Pancreas (tissue), 10 donors: ENCODE measurements at regions not wholly inside any gene's neighbourhood (a gene's known extent, or its start where the extent isn't known, plus 50 kb on each side); places are given as distances from the start of the nearest gene placed in this dataset.
"Not testable (repeated sequence)": the region's sequence is repeated elsewhere in the genome, so short reads cannot be mapped to it uniquely, and the experiment has no call there.

Source experiments
- ATAC-seq, 4 donors: fragments of 200-7000 bp; cut with Tn5 transposase; one replicate each; pipeline versions ENCODE4 v1.8.0 to v1.9.1; 2020; ENCODE audit warnings: mild to moderate bottlenecking in 4 of 4, moderate library complexity in 4 of 4
- DNase-seq, 6 donors: peaks; one replicate each; pipeline ENCODE4 v3.0.0-alpha.2; 2020
- FAIRE-seq: peaks from 2 replicates; lab custom pipeline; 2012; peaks lifted over from hg19 to GRCh38; lab: Jason Lieb, UNC
- H3K27ac ChIP-seq, 4 donors: fragments of 200-600 bp; sonication (generic); 1 replicate in 3 of 4; 2 replicates in 1 of 4; pipeline versions ENCODE4 v1.5.0 to v1.8.0; 2020
- H3K27me3 ChIP-seq, 4 donors: fragments of 200-600 bp; one replicate each; pipeline ENCODE4 v1.8.0; 2021
- H3K36me3 ChIP-seq, 3 donors: fragments of 200-600 bp; sonication (generic) in 1 of 3; one replicate each; pipeline versions ENCODE4 v1.5.0 to v1.8.0; 2020 to 2021
- H3K4me1 ChIP-seq, 3 donors: fragments of 200-600 bp; one replicate each; pipeline ENCODE4 v1.8.0; 2021
- H3K4me3 ChIP-seq, 4 donors: fragments of 200-600 bp; sonication (generic) in 2 of 4; one replicate each; pipeline versions ENCODE4 v1.5.0 to v1.8.0; 2020 to 2021
- H3K9me3 ChIP-seq, 4 donors: fragments of 200-600 bp; one replicate each; pipeline ENCODE4 v1.8.0; 2021
- WGBS, 2 donors: extraction: QIAGEN DNeasy Blood & Tissue Kit; methylation state at CpG; one replicate each; pipeline ENCODE4 v1.1.7; 2013; 5-methylcytosine and 5-hydroxymethylcytosine counted together
- intact Hi-C, 3 donors: fragments of 100-400 bp; cut with DNase I; formaldehyde crosslinking; loops; one replicate each; pipeline versions ENCODE4 v1.11.1 to v1.14.2; 2022
- TF ChIP-seq, protein P1 (sequence below), 4 donors: fragments of 200-600 bp; sonication (generic) in 3 of 4; IDR thresholded peaks; one replicate each; pipeline versions ENCODE4 v1.5.0 to v1.8.0; 2021; ENCODE audit warnings: antibody characterized with exemption in 4 of 4
- donor health status: healthy with polysubstance abuse.
- donor health status: DM: no; HTN: no; CAD: no; lungs with moderate emphysema.
- donor health status: DM: no; HTN: no; CAD: no.
- donor health status: control.
- donor health status: control.
- donor health status: Bipolar disorder and iron deficiency.
- donor health status: DM: yes; HTN: yes; CAD: no.
- donor health status: DM: no; HTN: no; CAD: no.
- donor health status: DM: no; HTN: no; CAD: no.
- donor health status: DM: yes; HTN: yes; CAD: no.

DNA sequence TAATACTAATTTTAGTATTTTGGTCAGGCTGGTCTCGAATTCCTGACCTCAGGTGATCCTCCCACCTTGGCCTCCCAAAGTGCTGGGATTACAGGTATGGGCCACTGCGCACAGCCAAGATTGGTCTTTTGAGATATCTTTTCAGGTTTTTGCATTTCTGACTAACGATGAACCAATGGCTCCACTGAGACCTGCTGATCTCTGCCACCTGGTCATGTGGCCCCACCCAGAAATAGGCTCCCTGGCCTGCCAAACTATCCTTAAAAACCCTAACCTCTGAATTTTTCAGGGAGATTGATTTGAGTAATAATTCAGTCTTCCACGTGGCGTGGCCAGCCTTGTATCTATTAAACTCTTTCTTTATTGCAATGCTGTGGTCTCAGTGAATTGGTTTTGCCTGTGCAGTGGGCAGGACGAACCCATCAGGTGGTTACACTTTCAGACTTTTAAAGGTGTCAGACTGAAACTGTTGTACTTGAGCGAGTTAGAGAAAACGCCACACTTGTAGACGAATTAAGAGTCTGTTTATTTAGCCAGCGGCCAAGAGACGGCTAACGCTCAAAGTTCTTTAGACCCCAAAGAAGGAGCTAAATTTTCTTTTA, 85.8 kb upstream of the MSH6 start:
- WGBS, 2 donors, result 60 to 65% methylated on average over 12 of the region's 12 CpGs
- Histone ChIP-seq H3K36me3 (no peaks in the 10 kb centered on the region), H3K27ac (no peak overlapping the region), H3K27me3 (no peaks in the 10 kb centered on the region), H3K9me3 (no peaks in the 10 kb centered on the region), H3K4me1 (no peaks in the 10 kb centered on the region), H3K4me3 (no peak overlapping the region)
- intact Hi-C loops, result no loop called here
- TF ChIP-seq, protein P1, sequence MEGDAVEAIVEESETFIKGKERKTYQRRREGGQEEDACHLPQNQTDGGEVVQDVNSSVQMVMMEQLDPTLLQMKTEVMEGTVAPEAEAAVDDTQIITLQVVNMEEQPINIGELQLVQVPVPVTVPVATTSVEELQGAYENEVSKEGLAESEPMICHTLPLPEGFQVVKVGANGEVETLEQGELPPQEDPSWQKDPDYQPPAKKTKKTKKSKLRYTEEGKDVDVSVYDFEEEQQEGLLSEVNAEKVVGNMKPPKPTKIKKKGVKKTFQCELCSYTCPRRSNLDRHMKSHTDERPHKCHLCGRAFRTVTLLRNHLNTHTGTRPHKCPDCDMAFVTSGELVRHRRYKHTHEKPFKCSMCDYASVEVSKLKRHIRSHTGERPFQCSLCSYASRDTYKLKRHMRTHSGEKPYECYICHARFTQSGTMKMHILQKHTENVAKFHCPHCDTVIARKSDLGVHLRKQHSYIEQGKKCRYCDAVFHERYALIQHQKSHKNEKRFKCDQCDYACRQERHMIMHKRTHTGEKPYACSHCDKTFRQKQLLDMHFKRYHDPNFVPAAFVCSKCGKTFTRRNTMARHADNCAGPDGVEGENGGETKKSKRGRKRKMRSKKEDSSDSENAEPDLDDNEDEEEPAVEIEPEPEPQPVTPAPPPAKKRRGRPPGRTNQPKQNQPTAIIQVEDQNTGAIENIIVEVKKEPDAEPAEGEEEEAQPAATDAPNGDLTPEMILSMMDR (IDR thresholded peaks at IDR 0.05), result no peak
- ATAC-seq (no peak), FAIRE-seq (no peak), DNase-seq (no peak)

GRCh38 chr2:47696478-47696831, 86.5 kb upstream of the MSH6 start:
- no peaks in the 10 kb centered on the region for H3K27me3 ChIP-seq
- H3K4me3 ChIP-seq, result no peak overlapping the region
- H3K4me1 ChIP-seq, result no peaks in the 10 kb centered on the region
- WGBS, 2 donors, result 61 to 62% methylated on average over 1 of the region's 1 CpG
- H3K27ac ChIP-seq, result no peak overlapping the region
- TF ChIP-seq, protein P1 (IDR thresholded peaks at IDR 0.05), result no peak
- no peak for ATAC-seq
- no peaks in the 10 kb centered on the region for H3K9me3 ChIP-seq
- H3K36me3 ChIP-seq, result no peaks in the 10 kb centered on the region
- FAIRE-seq, result no peak
- intact Hi-C loops, result no loop called here
- no peak for DNase-seq

DNA sequence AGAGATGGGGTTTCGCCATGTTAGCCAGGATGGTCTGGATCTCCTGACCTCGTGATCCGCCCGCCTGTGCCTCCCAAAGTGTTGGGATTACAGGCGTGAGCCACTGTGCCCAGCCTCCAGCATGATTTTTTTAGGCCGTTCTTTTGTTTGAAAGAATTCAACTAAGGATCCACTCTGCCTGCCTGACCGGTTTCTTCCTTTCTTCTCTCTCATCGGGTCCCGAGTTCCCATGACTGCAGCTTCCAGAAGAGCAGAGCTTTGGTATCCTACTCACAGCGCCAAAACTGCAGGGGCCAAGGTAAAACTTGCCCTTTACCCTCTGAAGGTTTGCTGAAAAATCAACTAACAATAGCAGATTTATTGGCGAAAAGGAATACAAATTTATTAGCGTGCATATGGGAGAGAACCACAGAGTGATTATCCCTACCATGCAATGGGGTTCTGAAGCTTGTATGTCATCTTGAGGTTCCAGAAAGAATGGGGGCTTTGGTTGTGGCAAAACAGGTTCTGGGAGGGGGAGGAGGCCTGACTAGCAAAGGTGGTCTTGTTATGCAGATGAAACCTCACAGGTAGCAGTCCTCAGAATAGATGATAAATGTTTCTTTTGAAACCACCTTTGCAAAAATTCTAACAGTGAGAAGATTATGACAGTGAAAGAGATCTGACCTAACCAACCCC, 87.0 kb upstream of the MSH6 start:
- H3K27me3 ChIP-seq, result no peaks in the 10 kb centered on the region
- DNase-seq, result no peak
- no peaks in the 10 kb centered on the region for H3K4me1 ChIP-seq
- WGBS, 2 donors, result 43 to 54% methylated on average over 12 of the region's 12 CpGs
- TF ChIP-seq, protein P1 (IDR thresholded peaks at IDR 0.05), result no peak
- intact Hi-C loops, result no loop called here
- no peak for FAIRE-seq
- no peak for ATAC-seq
- no peak overlapping the region for H3K4me3 ChIP-seq
- no peaks in the 10 kb centered on the region for H3K36me3 ChIP-seq
- H3K9me3 ChIP-seq, result no peaks in the 10 kb centered on the region
- H3K27ac ChIP-seq, result no peak overlapping the region

DNA sequence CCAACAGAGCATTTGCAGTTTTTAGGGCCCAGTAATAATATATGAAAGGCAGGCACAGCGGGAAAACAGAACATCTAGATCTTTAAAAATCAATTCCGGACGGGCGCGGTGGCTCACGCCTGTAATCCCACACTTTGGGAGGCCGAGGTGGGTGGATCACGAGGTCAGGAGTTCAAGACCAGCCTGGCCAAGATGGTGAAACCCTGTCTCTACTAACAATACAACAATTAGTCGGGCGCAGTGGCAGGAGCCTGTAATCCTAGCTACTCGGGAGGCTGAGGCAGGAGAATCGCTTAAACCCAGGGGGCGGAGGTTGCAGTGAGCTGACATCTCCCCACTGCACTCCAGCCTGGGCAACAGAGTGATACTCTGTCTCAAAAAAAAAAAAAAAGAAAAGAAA, 88.5 kb upstream of the MSH6 start:
- H3K4me3 ChIP-seq, FAIRE-seq, ATAC-seq, H3K27ac ChIP-seq, intact Hi-C loops, H3K36me3 ChIP-seq, H3K4me1 ChIP-seq, DNase-seq, H3K27me3 ChIP-seq, H3K9me3 ChIP-seq: not testable (repeated sequence)
- 89 to 93% methylated on average over 13 of the region's 13 CpGs for WGBS, 2 donors

DNA sequence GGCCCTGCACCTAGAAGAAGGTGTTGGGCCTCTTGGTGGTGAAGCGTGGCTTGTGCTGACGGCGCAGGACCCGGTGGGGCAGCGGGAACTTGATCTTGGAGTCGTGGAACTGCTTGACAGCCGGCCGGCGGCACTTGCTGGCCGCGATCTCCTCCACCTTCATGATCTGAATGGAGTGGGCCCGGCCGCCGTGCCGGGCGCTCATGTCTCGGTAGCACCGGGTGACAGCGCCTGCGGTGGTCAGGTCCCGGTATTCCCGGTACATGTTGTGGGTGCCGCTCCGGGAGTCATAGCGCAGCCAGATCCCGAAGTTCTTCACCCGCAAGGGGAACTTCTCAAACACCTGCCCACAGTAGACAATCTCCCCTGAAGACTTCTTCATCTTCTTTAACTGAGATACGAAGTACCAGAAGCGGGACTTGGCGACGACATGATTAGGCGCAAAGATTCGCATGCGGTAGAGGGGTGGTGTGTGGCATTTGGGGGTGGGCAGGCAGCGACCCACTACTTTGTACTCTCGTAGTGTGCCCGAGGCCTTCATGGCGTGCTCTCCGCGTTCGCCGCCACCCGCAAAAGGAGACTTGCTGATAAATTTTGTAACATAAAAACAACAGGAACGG, 92.1 kb upstream of the MSH6 start:
- DNase-seq, H3K9me3 ChIP-seq, H3K36me3 ChIP-seq, ATAC-seq, H3K4me1 ChIP-seq, FAIRE-seq, H3K4me3 ChIP-seq, intact Hi-C loops, H3K27me3 ChIP-seq, H3K27ac ChIP-seq: not testable (repeated sequence)
- 94 to 96% methylated on average over 34 to 41 of the region's 44 CpGs for WGBS, 2 donors

DNA sequence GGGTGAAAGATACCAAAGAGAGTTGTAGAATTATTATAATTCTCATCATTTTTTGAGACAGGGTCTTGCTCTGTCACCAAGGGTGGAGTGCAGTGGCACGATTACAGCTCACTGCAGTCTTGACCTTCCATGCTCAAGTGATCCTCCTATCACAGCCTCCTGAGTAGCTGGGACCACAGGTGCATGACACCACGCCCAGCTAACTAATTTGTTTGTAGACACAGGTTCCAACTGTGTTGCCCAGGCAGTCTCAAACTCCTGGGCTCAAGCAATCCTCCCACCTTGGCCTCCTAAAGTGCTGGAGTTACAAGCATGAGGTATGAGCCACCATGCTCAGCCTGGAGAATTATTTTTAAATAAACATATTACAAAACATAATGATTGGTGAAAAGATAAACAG, 92.8 kb upstream of the MSH6 start:
- Histone ChIP-seq H3K9me3 (no peaks in the 10 kb centered on the region), H3K27ac (no peak overlapping the region), H3K4me1 (no peaks in the 10 kb centered on the region), H3K4me3 (no peak overlapping the region), H3K36me3 (no peaks in the 10 kb centered on the region), H3K27me3 (no peaks in the 10 kb centered on the region)
- WGBS, 2 donors, result 71 to 77% methylated on average over 2 of the region's 2 CpGs
- ATAC-seq, result no peak
- no peak for DNase-seq
- intact Hi-C loops, result no loop called here
- no peak for FAIRE-seq
- TF ChIP-seq, protein P1 (IDR thresholded peaks at IDR 0.05), result no peak

GRCh38 chr2:47689118-47689517, 93.8 kb upstream of the MSH6 start:
- H3K4me1 ChIP-seq, FAIRE-seq, H3K9me3 ChIP-seq, DNase-seq, ATAC-seq, H3K27ac ChIP-seq, H3K27me3 ChIP-seq, H3K36me3 ChIP-seq, intact Hi-C loops, H3K4me3 ChIP-seq: not testable (repeated sequence)
- WGBS, 2 donors, result 77 to 90% methylated on average over 4 of the region's 4 CpGs
